ENCODE measurements at regions not wholly inside any gene's neighbourhood (a gene's known extent, or its start where the extent isn't known, plus 50 kb on each side); places are given as distances from the start of the nearest gene placed in this dataset.

DNA sequence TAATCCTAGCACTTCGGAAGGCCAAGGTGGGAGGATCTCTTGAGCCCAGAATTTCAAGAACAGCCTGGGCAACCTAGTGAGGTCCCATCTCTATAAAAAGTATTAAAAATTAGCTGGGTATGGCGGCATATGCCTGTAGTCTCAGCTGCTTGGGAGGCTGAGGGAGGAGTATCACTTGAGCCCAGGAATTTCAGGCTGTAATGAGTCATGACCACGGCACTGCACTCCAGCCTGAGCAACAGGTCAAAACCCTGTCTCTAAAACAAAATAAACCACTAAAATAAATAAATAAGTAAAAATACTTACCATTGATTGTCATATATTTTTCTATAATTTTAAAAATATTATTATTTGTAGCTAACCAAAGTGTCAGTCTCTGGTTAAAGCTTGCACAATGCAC lies 315.6 kb upstream of the SMIM31 start:
- ATAC-seq (no peak), DNase-seq (no peak)
- H3K4me3 ChIP-seq: no peak overlapping the region
- TF ChIP-seq POLR2A (IDR thresholded peaks at IDR 0.05) (no peak), CTCF (IDR thresholded peaks at IDR 0.05) (no peak)
- no peaks in the 10 kb centered on the region for H3K27me3 ChIP-seq
- no peaks in the 10 kb centered on the region for H3K36me3 ChIP-seq
- no peaks in the 10 kb centered on the region for H3K4me1 ChIP-seq
- intact Hi-C loops (cut with DNase I): no loop called here
- 45 to 74% (median 67%) methylated on average over 3 of the region's 3 CpGs for WGBS, 4 donors
- H3K9me3 ChIP-seq: no peaks in the 10 kb centered on the region
- H3K27ac ChIP-seq: no peak overlapping the region

- no peak overlapping the region for H3K4me3 ChIP-seq
- intact Hi-C loops (cut with DNase I): no loop called here
- no peaks in the 10 kb centered on the region for H3K36me3 ChIP-seq
- H3K9me3 ChIP-seq: no peaks in the 10 kb centered on the region
- no peak for TF ChIP-seq POLR2A (IDR thresholded peaks at IDR 0.05)
- DNase-seq (no peak), ATAC-seq (no peak)
- no peaks in the 10 kb centered on the region for H3K4me1 ChIP-seq
- 62 to 83% (median 64%) methylated on average over 4 of the region's 4 CpGs for WGBS, 4 donors
- no peak overlapping the region for H3K27ac ChIP-seq
- H3K27me3 ChIP-seq: no peaks in the 10 kb centered on the region
These were observed 314.9 kb upstream of the SMIM31 start for GRCh38 chr4:164439037-164439436.

GRCh38 chr4:164440199-164440598 lies 313.7 kb upstream of the SMIM31 start:
- no peaks in the 10 kb centered on the region for H3K9me3 ChIP-seq
- 56 to 79% (median 68%) methylated on average over 1 of the region's 1 CpG for WGBS, 4 donors
- H3K27me3 ChIP-seq: no peaks in the 10 kb centered on the region
- H3K36me3 ChIP-seq: no peaks in the 10 kb centered on the region
- H3K4me3 ChIP-seq: no peak overlapping the region
- intact Hi-C loops (cut with DNase I): no loop called here
- no peak overlapping the region for H3K27ac ChIP-seq
- TF ChIP-seq CTCF (IDR thresholded peaks at IDR 0.05) (no peak), POLR2A (IDR thresholded peaks at IDR 0.05) (no peak)
- DNase-seq (no peak), ATAC-seq (no peak)
- no peaks in the 10 kb centered on the region for H3K4me1 ChIP-seq

DNA sequence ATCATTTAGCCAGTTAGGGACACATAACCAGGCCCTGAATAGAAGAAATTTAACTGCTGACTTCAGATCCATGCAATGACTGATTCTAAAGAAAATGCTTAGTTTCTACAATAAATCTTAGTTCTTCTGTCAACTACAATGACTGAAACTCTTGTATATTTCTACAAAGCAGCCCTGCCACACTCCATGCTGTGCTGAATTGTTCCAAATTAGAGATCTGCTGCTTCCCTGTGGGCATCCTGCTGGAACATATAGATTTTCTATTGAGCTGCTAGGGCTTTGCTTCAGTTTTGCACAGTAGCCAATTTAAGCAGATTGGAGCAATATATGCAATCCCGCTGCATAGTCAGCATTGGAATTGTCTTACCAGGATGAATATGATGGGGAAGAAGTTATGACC lies 312.8 kb upstream of the SMIM31 start:
- intact Hi-C loops (cut with DNase I): no loop called here
- 83 to 96% (median 94%) methylated on average over 1 of the region's 1 CpG for WGBS, 4 donors
- DNase-seq: no peak

More for the DNA sequence above, 312.8 kb upstream of the SMIM31 start:
- Histone ChIP-seq H3K4me3 (no peak overlapping the region), H3K9me3 (no peaks in the 10 kb centered on the region), H3K36me3 (no peaks in the 10 kb centered on the region), H3K27ac (no peak overlapping the region), H3K4me1 (no peaks in the 10 kb centered on the region), H3K27me3 (no peaks in the 10 kb centered on the region)
- TF ChIP-seq POLR2A (IDR thresholded peaks at IDR 0.05) (no peak), CTCF (IDR thresholded peaks at IDR 0.05) (no peak)
- ATAC-seq: no peak

Data from heart left ventricle (tissue), 16 donors.